HG02623 (cell line): ENCODE measurements at regions not wholly inside any gene's neighbourhood (a gene's known extent, or its start where the extent isn't known, plus 50 kb on each side); places are given as distances from the start of the nearest gene placed in this dataset.

ENCODE experiments used
- ATAC-seq: cut with Tn5 transposase; IDR thresholded peaks from one replicate; pipeline ENCODE4 v1.9.1; 2021; ENCODE audit warnings: moderate library complexity; ENCODE audit not compliant: unreplicated experiment

- ATAC-seq, result no peak
Observed at GRCh38 chr9:130781569-130781968, 53.5 kb upstream of the ABL1 start.

DNA sequence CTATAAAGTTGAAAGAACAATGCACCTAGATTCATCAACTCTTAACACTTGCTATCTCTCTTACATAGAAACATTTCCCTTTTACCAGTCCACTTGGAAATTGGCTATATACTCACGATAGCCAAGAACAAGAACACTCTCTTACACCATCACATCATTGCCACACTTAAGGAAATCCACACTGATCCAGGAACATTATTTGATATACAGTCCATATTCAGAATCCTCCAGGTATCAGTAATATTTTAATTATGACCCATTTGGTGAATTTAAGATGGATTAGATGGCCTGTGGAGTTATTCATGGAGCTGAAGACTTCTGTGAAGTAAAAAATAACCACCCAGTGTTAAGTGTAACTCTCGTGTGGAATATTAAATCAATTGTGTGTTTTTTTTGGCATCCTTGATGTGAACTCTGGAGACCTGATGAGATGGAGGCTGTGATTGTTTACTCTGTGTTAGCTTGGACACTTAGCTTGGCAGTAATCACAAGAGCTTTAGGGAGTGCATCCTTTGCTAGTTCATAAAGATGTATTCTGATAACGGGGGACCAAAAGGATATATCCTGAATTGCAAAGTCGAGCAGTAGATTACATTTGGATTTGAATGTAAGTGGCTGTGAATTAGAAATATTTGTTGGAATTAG, 52.0 kb upstream of the ABL1 start:
- ATAC-seq, result no peak

GRCh38 chr9:130785053-130785452, 50.0 kb upstream of the ABL1 start:
- no peak for ATAC-seq
